ENCODE measurements at regions not wholly inside any gene's neighbourhood (a gene's known extent, or its start where the extent isn't known, plus 50 kb on each side); places are given as distances from the start of the nearest gene placed in this dataset.

DNA sequence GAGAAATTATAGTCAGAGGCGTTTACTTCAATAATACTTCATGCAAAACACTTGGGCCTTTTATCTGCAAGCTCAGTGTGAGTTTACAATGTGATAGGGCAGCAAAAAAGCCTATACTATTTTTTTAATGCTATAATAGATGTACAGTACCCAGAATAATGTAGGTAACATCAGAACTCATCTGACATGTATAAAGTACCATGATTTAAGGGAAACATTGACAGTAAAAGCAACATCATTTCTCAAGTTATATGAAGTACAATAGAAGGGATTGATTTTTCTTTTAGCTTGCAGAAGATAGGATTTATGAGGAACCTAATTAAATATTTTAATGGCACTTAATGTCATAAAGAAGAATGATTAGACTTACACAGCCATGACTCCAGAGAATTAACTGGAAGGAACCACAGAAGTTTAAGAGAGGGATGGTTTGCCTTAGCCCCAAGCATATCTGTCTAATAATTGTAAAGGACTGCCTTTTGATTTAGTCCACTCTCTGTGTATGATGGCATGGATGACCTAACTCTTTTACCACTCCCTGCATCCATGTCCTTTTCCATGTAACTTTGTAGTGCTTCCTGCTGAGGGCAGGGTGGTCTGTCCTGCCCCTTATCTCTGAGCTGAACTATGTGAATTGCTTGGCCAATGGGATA lies 55.9 kb upstream of the MIS18BP1 start:
- no peak for DNase-seq
